GM18517 (cell line): ENCODE measurements at regions not wholly inside any gene's neighbourhood (a gene's known extent, or its start where the extent isn't known, plus 50 kb on each side); places are given as distances from the start of the nearest gene placed in this dataset.
"Not testable (repeated sequence)": the region's sequence is repeated elsewhere in the genome, so short reads cannot be mapped to it uniquely, and the experiment has no call there.

Experiments
- ATAC-seq: cut with Tn5 transposase; IDR thresholded peaks from one replicate; pipeline ENCODE4 v1.9.1; 2021; ENCODE audit warnings: mild to moderate bottlenecking, moderate library complexity; ENCODE audit not compliant: unreplicated experiment

DNA sequence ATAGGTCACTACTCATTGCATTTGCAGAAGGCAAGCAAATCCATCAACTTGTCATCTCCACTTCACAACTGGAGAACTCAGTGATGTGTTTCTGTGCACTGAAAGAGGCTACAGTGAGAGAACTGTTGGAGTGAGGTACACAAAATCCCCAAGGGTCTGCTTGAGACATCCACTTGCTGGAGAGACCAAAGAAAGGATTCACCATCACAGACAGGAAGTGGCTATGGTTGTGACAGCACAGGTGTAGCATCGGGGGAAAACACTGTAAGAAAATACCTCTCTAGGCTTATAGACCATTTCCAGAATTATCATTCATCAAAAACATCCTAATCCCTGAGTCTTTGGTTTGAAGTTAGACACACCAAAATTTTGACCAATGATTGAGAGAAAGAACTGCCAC is 201.3 kb upstream of the OR4E1 start:
- ATAC-seq = no peak

DNA sequence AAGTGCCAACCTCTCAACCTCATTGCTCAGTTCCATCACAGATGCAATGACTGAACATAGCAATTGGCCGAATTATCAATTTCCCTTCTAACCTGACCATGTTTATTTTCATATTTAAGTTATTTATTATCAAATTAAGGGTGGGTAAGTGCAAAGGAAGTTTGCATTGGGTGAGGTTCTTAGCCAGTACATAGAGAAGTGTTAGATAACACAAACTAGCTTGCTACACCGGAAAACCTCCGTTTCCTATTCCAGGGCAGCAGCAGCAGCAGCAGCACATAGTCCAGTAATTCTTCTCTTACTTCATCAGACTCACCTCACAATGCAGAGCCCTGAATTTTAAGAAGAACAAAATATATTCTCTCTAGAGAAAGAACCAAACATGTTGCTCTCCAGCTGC is 200.5 kb upstream of the OR4E1 start:
- no peak for ATAC-seq

DNA sequence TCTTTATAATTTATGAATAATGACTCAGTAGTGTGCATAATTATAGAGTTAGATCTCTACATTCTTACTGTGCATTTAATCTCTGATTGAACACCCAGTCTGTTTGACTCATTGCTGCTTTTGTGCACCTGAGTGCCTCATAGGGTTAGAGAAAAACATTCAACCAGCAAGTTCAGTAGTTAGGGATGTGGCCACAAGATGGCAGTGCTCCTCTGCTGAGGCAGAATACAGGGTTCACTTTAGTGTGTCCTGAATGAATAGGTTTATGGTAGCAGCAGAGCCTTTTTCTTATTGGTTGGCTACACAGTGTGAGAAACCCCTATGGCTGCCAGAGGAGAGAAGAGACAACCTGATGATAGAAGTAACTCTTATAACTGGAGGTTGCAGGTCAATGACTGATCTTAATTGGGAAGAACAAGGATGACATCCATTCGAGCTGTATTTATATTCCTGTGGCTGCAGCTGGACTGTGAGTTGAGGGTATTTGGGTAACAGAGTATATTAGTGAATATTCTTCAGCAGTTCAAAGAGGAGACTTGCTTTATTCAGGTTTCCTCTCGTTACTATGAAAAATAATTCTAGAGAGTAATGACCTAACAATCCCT is 194.9 kb upstream of the OR4E1 start:
- ATAC-seq = peak; percentile 73

DNA sequence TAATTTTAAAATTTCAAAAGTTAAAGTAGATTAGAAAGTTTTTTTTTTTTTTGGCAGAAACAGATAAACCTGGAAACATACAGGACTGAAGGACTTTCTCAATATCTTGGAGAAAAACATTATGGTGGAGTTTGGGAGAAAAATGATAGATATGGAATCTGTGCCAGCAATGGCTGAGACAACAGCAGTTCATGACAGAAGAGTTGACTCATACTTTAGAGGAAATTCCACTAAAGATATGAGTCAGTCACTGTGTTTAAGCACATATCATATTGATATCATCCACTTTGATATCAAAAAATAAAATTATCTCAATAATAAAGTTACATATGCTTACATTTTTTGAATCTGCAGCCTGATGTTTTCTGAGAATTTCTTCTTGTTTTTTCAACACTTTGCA is 193.9 kb upstream of the OR4E1 start:
- ATAC-seq = no peak

DNA sequence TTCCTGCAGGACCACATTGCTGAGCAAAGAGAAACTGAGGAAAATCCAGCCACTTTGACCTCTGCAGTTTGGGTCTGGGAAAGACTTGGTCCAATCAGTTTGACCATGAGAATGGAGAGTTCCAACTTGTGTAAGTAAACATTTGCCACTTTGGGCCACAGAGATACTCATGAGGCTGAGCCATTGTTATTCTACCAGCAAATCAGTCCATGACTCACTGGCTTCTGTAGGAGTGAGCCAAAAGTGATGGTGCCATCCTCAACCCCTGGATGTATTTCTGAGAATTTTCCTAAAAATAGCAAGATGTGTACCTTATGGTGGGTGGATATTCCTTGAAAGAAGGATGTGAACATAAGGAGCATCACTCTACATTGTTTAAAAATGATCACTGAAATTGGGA is 192.9 kb upstream of the OR4E1 start:
- no peak for ATAC-seq

DNA sequence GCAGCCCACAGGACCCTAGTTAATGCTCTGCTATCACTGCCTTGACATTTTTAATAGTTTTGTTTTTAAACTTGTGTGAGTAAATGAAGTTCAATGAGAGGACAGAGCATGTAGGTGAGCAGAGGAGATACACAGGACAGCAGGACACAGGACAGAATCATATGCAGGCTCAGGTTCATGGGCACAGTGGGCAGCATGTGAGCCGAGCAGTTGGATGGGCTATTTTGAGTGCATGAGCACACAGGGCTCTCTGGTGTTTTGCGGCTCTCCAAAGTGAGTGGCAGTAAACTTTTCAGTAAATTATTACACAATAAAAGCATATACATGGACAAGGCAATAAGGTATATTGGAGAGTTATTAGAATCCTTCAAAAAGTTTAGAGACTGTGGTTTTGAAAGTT is 189.7 kb upstream of the OR4E1 start:
- no peak for ATAC-seq

DNA sequence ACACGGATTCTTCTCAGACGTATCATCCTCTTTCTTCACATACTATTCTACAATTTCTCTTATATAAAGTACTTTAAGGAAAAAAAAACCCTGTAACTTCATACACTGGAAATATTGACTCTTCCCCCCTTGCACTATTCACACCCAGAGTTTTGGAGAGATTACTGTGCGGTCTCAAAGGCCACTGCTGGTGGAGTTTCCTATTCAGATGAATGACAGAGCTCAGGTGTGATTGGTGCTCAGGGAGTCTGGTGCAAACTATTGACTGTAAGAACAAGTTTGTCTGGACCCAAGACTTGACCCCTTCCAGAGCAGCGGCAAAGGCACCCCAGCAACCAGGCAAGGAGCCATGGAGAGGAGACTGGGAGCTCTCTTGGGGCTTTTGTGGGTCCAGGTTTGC is 187.5 kb upstream of the OR4E1 start:
- ATAC-seq = no peak

DNA sequence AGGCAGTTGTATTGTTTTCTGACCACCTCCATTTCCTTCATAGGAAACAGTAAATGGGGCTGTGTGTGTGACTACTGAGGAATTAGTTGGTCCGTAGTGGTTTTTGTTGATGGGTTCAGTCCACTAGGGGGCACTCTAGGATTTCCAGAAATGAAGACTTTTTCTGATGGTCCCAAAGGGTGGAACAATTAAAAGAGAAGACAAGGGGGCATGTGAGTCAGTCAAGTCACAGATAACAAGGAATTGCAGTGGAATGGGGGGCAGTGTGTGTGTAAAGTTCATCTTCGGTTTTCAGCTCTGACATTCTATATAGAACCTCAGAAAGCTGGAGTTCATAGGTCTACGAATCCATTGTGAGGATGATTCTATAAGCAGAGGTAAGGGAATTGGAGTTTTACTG is 186.6 kb upstream of the OR4E1 start:
- no peak for ATAC-seq

DNA sequence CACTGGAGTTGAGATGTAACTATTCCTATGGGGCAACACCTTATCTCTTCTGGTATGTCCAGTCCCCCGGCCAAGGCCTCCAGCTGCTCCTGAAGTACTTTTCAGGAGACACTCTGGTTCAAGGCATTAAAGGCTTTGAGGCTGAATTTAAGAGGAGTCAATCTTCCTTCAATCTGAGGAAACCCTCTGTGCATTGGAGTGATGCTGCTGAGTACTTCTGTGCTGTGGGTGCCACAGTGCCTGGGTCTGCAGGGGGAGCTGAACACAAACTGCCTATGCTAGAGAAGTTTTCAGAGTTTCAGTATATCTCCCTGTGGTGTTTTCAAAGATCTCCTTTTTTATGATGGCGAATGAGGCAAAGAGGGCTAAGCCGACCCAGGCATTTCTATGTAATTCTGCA is 179.2 kb upstream of the OR4E1 start:
- no peak for ATAC-seq

DNA sequence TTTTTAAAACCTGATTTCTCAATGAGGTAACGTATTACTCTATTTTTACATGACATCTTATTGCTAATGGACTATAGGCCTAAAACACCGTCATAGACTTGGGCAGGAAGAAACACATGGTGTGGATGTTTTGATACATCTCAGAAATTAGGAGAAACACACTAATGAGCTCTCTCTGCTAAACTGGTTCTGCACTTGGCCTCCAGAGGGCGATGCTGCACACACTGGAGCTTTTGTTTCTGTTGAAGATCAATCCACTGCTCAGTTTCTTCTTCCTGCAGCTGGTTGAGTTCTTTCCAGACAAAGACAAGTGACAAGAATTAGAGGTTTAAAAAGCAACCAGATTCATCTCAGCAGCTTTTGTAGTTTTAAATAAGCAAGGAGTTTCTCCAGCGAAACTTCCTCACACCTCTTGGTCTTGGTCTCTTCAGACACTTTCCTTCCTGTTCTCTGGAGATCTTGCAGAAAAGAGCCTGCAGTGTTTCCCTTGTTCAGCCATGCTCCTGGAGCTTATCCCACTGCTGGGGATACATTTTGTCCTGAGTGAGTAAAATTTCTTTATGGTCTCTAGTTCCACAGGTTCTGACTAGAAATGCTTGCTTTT is 178.5 kb upstream of the OR4E1 start:
- no peak for ATAC-seq

DNA sequence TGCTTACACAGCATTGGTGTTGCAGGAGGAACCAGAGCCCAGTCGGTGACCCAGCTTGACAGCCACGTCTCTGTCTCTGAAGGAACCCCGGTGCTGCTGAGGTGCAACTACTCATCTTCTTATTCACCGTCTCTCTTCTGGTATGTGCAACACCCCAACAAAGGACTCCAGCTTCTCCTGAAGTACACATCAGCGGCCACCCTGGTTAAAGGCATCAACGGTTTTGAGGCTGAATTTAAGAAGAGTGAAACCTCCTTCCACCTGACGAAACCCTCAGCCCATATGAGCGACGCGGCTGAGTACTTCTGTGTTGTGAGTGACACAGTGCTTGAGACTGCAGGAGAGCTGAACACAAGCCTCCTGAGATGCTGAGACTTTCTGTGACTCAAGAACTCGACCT is 173.3 kb upstream of the OR4E1 start:
- not testable (repeated sequence) for ATAC-seq

DNA sequence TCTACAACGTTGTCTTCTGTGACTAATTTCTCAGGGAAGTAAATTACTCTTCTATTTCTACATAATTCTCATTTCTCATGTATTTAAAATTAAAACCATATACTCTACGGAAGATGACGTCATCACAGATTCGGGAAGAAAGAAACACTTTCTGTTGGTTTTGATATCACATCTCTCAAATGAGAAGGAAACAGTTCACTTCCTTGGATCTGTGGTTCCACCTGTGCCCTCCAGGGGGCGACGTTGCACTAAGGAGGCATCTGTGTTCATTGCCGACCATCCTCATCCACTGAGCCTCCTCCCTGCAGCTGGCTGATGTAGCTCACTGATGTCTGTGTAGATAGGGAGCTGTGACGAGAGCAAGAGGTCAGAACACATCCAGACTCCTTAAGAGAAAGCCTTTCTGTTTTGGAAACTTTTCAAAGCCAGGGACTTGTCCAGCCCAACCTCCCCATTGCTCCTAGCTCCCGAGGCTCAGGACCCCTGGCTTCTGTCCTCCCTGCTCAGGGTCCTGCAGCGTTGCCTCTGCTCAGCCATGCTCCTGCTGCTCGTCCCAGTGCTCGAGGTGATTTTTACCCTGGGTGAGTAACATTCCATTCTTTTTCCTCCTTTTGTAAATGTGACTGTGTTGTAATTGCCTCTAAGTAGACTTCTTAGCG is 172.7 kb upstream of the OR4E1 start:
- ATAC-seq = no peak

DNA sequence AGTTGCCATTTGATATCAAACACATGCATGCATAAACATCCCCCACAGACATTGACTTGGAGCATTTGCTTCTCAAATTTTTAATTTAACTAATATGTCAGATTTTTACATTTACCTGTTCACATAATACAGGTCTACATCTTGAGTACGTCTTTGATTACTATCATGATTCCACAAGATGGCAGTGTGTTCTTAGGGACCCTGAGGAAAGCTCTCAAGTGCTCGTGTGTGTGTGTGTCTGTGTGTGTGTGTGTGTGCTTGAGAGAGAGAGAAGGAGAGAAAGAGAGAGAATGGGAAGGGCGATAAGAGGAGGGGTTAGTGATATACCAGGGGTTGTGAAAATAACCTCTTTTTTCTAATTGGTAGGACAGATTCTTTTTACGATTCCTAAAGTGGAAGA is 167.1 kb upstream of the OR4E1 start:
- no peak for ATAC-seq

DNA sequence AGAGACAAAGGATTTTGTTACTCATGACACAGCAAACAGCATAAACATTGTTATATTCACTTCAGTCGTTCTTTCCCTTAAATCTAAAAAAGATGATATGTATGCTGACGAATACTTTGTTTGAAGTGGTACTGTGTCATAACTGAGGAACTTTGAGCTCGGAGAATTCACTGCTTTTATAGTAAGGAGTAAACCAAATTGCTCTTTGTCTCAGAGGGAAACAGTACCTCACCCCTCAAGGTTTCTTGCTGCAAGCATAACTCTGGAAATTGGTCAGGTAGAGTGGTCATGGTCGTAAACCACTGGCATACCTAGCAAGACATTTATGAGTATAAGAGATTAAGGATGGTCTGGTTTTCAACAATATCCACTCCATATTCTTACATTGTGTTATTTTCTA is 160.2 kb upstream of the OR4E1 start:
- ATAC-seq = no peak

DNA sequence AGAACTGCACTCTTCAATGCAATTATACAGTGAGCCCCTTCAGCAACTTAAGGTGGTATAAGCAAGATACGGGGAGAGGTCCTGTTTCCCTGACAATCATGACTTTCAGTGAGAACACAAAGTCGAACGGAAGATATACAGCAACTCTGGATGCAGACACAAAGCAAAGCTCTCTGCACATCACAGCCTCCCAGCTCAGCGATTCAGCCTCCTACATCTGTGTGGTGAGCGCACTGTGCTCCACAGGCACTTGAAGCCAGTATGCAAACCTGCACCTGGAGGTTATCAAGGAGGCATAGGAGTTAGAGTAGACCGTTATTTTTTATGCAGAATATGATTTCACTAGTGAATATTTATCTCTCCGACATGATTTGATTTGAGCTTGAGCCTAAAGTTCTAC is 152.2 kb upstream of the OR4E1 start:
- ATAC-seq = no peak

DNA sequence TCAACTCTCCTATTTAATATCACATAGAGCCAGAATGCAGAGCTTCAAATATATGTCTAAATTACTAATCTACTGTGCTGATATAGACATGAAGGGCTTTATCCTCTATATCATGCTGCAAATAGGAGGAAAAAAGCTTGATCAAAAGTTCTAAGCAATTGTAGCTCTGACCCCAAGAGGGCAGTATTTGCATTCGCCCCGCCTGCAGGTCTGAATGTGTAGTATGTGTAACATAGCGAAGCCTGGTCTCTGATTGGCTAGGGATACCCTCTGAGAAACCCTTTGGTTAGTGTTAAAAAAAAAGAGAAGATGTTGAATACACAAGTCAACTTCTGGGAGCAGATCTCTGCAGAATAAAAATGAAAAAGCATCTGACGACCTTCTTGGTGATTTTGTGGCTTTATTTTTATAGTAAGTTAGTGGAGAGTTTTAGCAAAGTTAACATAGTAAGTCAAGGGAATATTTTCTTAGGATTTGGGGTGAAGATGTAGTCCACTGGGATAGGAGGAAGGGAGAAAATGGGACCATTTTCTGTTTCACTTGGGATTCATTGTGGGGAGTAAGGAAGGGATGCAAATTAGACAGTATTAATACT is 151.6 kb upstream of the OR4E1 start:
- no peak for ATAC-seq

DNA sequence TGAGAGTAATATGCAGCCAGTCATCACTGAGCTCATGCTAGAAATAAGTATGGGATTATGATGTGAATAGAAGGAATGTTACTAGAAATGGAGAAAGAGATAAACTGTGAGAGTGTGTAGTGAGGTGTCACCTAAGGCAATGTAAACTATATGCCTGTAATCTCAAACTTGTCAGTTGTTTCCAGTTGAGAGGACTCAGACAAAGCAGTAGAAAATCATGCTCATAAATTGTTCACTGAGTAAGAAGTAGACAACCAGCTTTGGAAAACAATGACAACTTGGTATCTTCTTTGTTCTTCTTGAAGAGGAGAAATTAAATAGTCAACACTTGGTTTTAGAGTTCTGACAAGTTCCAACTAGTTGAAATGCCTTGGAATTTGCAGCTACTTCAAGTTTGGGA is 148.5 kb upstream of the OR4E1 start:
- no peak for ATAC-seq

DNA sequence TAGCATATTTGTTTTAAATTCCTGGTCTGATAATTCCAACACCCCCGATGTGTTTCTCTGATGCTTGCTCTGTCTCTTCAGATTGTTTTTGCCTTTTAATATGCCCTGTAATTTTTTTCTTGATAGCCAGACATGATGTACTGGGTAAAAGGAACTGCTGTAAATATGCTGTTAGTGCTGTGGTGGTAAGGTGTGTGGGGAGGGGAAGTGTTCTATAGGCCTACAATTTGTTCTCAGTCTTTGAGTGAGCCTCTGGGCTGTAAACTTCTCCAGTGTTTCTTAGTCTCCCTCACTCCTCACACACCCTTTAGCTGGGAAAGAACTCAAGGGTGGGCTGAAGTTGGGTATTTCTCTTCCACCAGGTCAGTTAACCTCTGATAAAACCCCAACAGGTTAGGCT is 147.0 kb upstream of the OR4E1 start:
- no peak for ATAC-seq

DNA sequence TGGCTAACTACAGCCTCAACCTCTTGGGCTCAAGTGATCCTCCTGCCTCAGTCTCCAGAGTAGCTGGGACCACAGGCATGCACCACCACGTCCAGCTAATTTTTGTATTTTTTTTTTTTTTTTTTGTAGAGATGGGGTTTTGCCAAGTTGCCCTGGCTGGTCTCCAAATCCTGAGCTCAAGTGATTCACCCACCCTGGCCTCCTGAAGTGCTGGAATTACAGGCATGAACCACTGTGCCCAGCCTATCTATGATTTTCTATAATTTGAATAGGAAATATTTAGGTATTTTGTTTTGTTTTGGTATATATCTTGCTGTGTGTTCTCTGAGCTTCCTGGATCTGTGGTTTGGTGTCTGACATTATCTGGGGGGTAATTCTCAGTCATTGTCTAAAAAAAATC is 146.3 kb upstream of the OR4E1 start:
- ATAC-seq = not testable (repeated sequence)

DNA sequence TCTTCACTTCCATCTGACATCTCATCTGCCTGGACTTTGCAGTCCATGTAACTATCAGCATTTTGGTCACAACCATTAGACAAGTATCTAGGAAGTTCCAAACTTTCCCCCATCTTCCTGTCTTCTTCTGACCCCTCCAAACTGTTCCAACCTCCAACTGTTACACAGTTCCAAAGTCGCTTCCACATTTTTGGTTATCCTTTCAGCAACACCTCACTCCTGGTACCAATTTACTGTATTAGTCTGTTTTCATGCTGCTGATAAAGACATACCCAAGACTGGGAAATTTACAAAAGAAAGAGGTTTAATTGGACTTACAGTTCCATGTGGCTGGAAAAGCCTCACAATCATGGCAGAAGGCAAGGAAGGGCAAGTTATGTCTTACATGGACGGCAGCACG is 143.4 kb upstream of the OR4E1 start:
- ATAC-seq = not testable (repeated sequence)

DNA sequence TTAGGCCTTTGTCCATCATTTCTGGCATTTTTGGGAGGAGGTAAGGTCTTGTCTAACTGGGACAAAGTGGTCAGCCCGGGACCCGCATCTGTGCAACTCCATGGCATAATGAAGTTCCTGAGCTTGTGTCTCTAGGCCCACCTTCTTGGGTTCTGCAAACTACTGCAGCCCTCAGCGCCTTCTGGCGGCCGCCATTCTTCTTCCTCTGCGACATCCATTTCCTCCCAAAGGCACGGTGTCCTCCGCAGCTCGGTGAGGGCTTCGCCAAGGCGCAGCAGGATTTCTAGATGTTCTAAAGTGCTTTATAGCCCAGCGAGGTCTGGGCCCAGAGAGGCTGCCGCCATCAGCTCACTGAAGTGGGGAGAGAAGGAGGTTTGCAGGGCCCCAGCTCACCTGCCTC is 134.4 kb upstream of the OR4E1 start:
- ATAC-seq = no peak

DNA sequence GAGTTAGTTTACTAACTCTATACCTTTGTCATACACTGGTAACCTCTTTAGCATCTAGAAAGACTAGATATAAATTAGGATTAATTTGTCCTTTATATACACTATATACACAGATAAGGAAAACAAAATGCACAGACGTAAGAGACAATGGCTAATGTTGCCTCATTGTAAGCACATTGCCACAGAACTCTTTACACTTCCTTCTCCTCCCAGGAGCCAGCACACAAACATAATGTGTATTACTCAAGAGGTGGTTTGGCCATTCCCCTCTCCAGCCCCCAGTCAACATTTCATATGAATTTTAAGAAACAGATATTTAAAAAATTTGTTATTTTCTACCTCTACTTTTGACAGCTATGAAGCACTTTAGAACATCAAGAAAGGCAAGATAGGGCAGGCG is 131.4 kb upstream of the OR4E1 start:
- ATAC-seq = no peak
